PFSK-1 (cell line): ENCODE measurements at regions not wholly inside any gene's neighbourhood (a gene's known extent, or its start where the extent isn't known, plus 50 kb on each side); places are given as distances from the start of the nearest gene placed in this dataset.

Experiments
- FOXP2 ChIP-seq: optimal IDR thresholded peaks from 2 replicates; pipeline ENCODE3; 2011; ENCODE audit warnings: borderline replicate concordance, control low read depth, inconsistent platforms; ENCODE audit not compliant: insufficient read depth; ENCODE audit errors: extremely low read length, extremely low read depth
- POLR2AphosphoS5 ChIP-seq: IDR thresholded peaks from 2 replicates; pipeline ENCODE4 v1.6.1; 2012; ENCODE audit warnings: low read depth, mild to moderate bottlenecking, control low read depth, low read length, moderate library complexity
- REST ChIP-seq, 2 experiments: IDR thresholded peaks; 2 replicates each; pipeline versions ENCODE4 v1.6.1 to v1.8.0; 2011 to 2012; ENCODE audit warnings: low read depth in 2 of 2, low read length in 2 of 2, control low read depth in 1 of 2, inconsistent platforms in 1 of 2, mild to moderate bottlenecking in 1 of 2, moderate library complexity in 1 of 2; ENCODE audit not compliant: insufficient read depth in 1 of 2
- SIN3A ChIP-seq: IDR thresholded peaks from 2 replicates; pipeline ENCODE4 v1.6.1; 2012; ENCODE audit warnings: mild to moderate bottlenecking, low read length, moderate library complexity, borderline replicate concordance; ENCODE audit not compliant: insufficient read depth
- TAF1 ChIP-seq: IDR thresholded peaks from 2 replicates; pipeline ENCODE4 v1.6.1; 2012; ENCODE audit warnings: low read length, control low read depth, borderline replicate concordance; ENCODE audit not compliant: insufficient read depth

- TF ChIP-seq SIN3A (no peak), REST (IDR thresholded peaks at IDR 0.05; ENCODE audit: insufficient read depth in 1 of 2, low read depth in 2 of 2, low read length in 2 of 2) (no peak), POLR2AphosphoS5 (no peak), FOXP2 (no peak), TAF1 (no peak)
Measured at GRCh38 chr2:204205538-204205937, 269.0 kb downstream of the ICOS start.

GRCh38 chr2:204207866-204208265, 271.3 kb downstream of the ICOS start:
- no peak for TF ChIP-seq SIN3A
- no peak for TF ChIP-seq FOXP2
- TF ChIP-seq POLR2AphosphoS5: no peak
- TF ChIP-seq TAF1: no peak
- no peak for TF ChIP-seq REST (IDR thresholded peaks at IDR 0.05; ENCODE audit: insufficient read depth in 1 of 2, low read depth in 2 of 2, low read length in 2 of 2)

GRCh38 chr2:204213588-204213987, 277.0 kb downstream of the ICOS start:
- TF ChIP-seq POLR2AphosphoS5 (no peak), REST (IDR thresholded peaks at IDR 0.05; ENCODE audit: insufficient read depth in 1 of 2, low read depth in 2 of 2, low read length in 2 of 2) (no peak), TAF1 (no peak), SIN3A (no peak), FOXP2 (no peak)

GRCh38 chr2:204218040-204218439, 281.5 kb downstream of the ICOS start:
- TF ChIP-seq REST (IDR thresholded peaks at IDR 0.05; ENCODE audit: insufficient read depth in 1 of 2, low read depth in 2 of 2, low read length in 2 of 2) (no peak), POLR2AphosphoS5 (no peak), SIN3A (no peak), FOXP2 (no peak)

GRCh38 chr2:204219196-204219595, 282.6 kb downstream of the ICOS start:
- TF ChIP-seq TAF1 (no peak), FOXP2 (no peak), SIN3A (no peak), POLR2AphosphoS5 (no peak), REST (IDR thresholded peaks at IDR 0.05; ENCODE audit: insufficient read depth in 1 of 2, low read depth in 2 of 2, low read length in 2 of 2) (no peak)
